GM23338 (cell line): ENCODE measurements at regions not wholly inside any gene's neighbourhood (a gene's known extent, or its start where the extent isn't known, plus 50 kb on each side); places are given as distances from the start of the nearest gene placed in this dataset.

Source experiments
- ATAC-seq: fragments of 200-7000 bp; cut with Tn5 transposase; 3 replicates; pipeline ENCODE4 v1.9.1; 2020
- DNase-seq: peaks from one replicate; pipeline ENCODE4 v3.0.0-alpha.2; 2015; ENCODE audit warnings: low spot score
- H2AFZ ChIP-seq: fragments of 200-600 bp; sonication (generic); 2 replicates; pipeline ENCODE4 v1.8.0; 2016; ENCODE audit warnings: antibody characterized with exemption, mild to moderate bottlenecking, moderate library complexity
- H3F3A ChIP-seq: fragments of 200-600 bp; sonication (generic); replicated peaks from 2 replicates; pipeline ENCODE4 v1.8.0; 2017; ENCODE audit warnings: antibody characterized with exemption, mixed run types, low read depth
- H3K27ac ChIP-seq: fragments of 200-600 bp; sonication (generic); 2 replicates; pipeline ENCODE4 v1.6.1; 2016; ENCODE audit warnings: low read depth
- H3K27me3 ChIP-seq: fragments of 200-600 bp; sonication (generic); 2 replicates; pipeline ENCODE4 v1.8.0; 2016; ENCODE audit warnings: mild to moderate bottlenecking, mixed run types, moderate library complexity; ENCODE audit not compliant: insufficient read depth
- H3K36me3 ChIP-seq: fragments of 200-600 bp; sonication (generic); 2 replicates; pipeline ENCODE4 v1.8.0; 2016; ENCODE audit warnings: mild to moderate bottlenecking; ENCODE audit not compliant: insufficient read depth
- H3K4me1 ChIP-seq: fragments of 200-600 bp; sonication (generic); 2 replicates; pipeline ENCODE4 v1.8.0; 2016; ENCODE audit warnings: mild to moderate bottlenecking, moderate library complexity; ENCODE audit not compliant: insufficient read depth
- H3K4me2 ChIP-seq: fragments of 200-600 bp; sonication (generic); 2 replicates; pipeline ENCODE4 v1.7.1; 2017; ENCODE audit warnings: mixed run types
- H3K4me3 ChIP-seq: fragments of 200-600 bp; sonication (generic); 2 replicates; pipeline ENCODE4 v1.6.1; 2016; ENCODE audit warnings: mixed run types
- H3K79me2 ChIP-seq: fragments of 200-600 bp; sonication (generic); replicated peaks from 2 replicates; pipeline ENCODE4 v1.8.0; 2017; ENCODE audit warnings: mild to moderate bottlenecking; ENCODE audit not compliant: insufficient read depth
- H3K9me2 ChIP-seq: fragments of 200-600 bp; sonication (generic); 2 replicates; pipeline ENCODE4 v1.8.0; 2017; ENCODE audit not compliant: insufficient read depth
- H4K20me1 ChIP-seq: fragments of 200-600 bp; sonication (generic); replicated peaks from 2 replicates; pipeline ENCODE4 v1.8.0; 2017; ENCODE audit warnings: mild to moderate bottlenecking; ENCODE audit not compliant: insufficient read depth
- H3K27ac Mint-ChIP-seq: 2 replicates; pipeline ENCODE4 v1.8.0; 2020; ENCODE audit warnings: inconsistent platforms, mild to moderate bottlenecking, moderate library complexity, mixed read lengths
- H3K27me3 Mint-ChIP-seq: 3 replicates; pipeline ENCODE4 v1.8.0; 2022; ENCODE audit warnings: low read depth, mild to moderate bottlenecking, moderate library complexity, mixed read lengths, inconsistent platforms; ENCODE audit not compliant: insufficient read depth, poor library complexity
- H3K36me3 Mint-ChIP-seq: 3 replicates; pipeline ENCODE4 v1.8.0; 2021; ENCODE audit warnings: low read depth, mild to moderate bottlenecking, inconsistent platforms, moderate library complexity, mixed read lengths
- H3K4me1 Mint-ChIP-seq: 3 replicates; pipeline ENCODE4 v1.8.0; 2020; ENCODE audit warnings: mild to moderate bottlenecking, inconsistent platforms, mixed read lengths
- H3K4me3 Mint-ChIP-seq: 3 replicates; pipeline ENCODE4 v1.8.0; 2021; ENCODE audit warnings: moderate library complexity, mild to moderate bottlenecking, inconsistent platforms, mixed read lengths
- H3K9me3 Mint-ChIP-seq: 3 replicates; pipeline ENCODE4 v1.8.0; 2020; ENCODE audit warnings: moderate library complexity, mild to moderate bottlenecking, inconsistent platforms, mixed read lengths
- CREB1 ChIP-seq: fragments of 250-450 bp; sonication (Bioruptor Pico); IDR thresholded peaks from 2 replicates; pipeline ENCODE4 v1.5.0; 2020; ENCODE audit warnings: low read depth, mild to moderate bottlenecking, moderate library complexity
- EZH2 ChIP-seq: fragments of 200-600 bp; sonication (generic); IDR thresholded peaks from one replicate; pipeline ENCODE4 v1.8.0; 2017; ENCODE audit warnings: antibody characterized with exemption, mild to moderate bottlenecking, low read depth; ENCODE audit not compliant: unreplicated experiment
- EZH2phosphoT487 ChIP-seq: fragments of 200-600 bp; sonication (generic); IDR thresholded peaks from one replicate; pipeline ENCODE4 v1.8.1; 2018; ENCODE audit warnings: antibody characterized with exemption; ENCODE audit not compliant: unreplicated experiment
- JUNB ChIP-seq: IDR thresholded peaks from one replicate; pipeline ENCODE4 v1.6.1; 2016; ENCODE audit warnings: antibody characterized with exemption; ENCODE audit not compliant: unreplicated experiment
- NANOG ChIP-seq: IDR thresholded peaks from 2 replicates; pipeline ENCODE4 v1.6.1; 2016; ENCODE audit warnings: antibody characterized with exemption, borderline replicate concordance
- STAT1 ChIP-seq: IDR thresholded peaks from one replicate; pipeline ENCODE4 v1.6.1; 2016; ENCODE audit warnings: antibody characterized with exemption; ENCODE audit not compliant: unreplicated experiment
- TF ChIP-seq, protein P1 (sequence below), 2 experiments: fragments of 200-600 bp in 1 of 2; sonication (generic) in 1 of 2; conservative IDR thresholded peaks; 2 replicates each; pipeline versions ENCODE4 v1.5.1 to v1.6.1; 2016 to 2017; ENCODE audit warnings: antibody characterized with exemption in 2 of 2, low read depth in 2 of 2, mild to moderate bottlenecking in 2 of 2, moderate library complexity in 1 of 2
- TF ChIP-seq, protein P2 (sequence below): fragments of 250-450 bp; sonication (Bioruptor Pico); IDR thresholded peaks from 2 replicates; pipeline ENCODE4 v1.5.0; 2020; ENCODE audit warnings: mild to moderate bottlenecking, moderate library complexity

DNA sequence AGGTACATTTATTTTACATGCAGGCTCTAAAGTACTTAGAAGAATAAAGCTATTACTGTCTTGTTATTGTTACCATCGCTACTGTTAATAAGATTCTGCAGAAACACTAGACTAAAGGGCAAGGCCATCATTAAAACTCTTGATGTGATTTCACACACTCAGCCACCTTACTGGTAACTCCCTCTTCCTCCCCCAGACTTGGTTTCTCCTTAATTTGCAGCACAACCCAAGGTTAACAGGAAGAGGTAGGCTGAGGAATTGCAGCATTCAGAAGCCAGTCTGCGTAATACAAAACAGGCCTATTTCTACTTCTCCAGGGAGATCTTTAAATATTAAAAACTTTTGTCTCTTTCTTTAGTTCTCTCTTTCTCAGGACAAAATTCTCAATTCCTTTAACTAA lies 210.3 kb downstream of the BTG1 start:
- no peak overlapping the region for H3K4me2 ChIP-seq
- no peaks in the 10 kb centered on the region for H3K4me1 ChIP-seq
- no peak for ATAC-seq
- H3K4me1 Mint-ChIP-seq, result peaks cover 5% of the 10 kb centered on the region
- H3K36me3 Mint-ChIP-seq, result no peaks in the 10 kb centered on the region
- H3K27me3 ChIP-seq, result no peaks in the 10 kb centered on the region
- H3K79me2 ChIP-seq, result no peaks in the 10 kb centered on the region
- no peaks in the 10 kb centered on the region for H3F3A ChIP-seq
- no peak overlapping the region for H3K4me3 Mint-ChIP-seq
- no peaks in the 10 kb centered on the region for H3K36me3 ChIP-seq
- no peak overlapping the region for H2AFZ ChIP-seq
- no peaks in the 10 kb centered on the region for H3K9me3 Mint-ChIP-seq
- H3K27ac Mint-ChIP-seq, result no peak overlapping the region; the same call in 1 of the 2 replicates
- no peak overlapping the region for H3K27ac ChIP-seq
- peak; percentile 9 for DNase-seq
- H4K20me1 ChIP-seq, result no peaks in the 10 kb centered on the region
- no peaks in the 10 kb centered on the region for H3K9me2 ChIP-seq
- no peak overlapping the region for H3K4me3 ChIP-seq
- H3K27me3 Mint-ChIP-seq, result no peaks in the 10 kb centered on the region
- TF ChIP-seq CREB1 (CRISPR knock-in tag) (no peak), STAT1 (no peak)

DNA sequence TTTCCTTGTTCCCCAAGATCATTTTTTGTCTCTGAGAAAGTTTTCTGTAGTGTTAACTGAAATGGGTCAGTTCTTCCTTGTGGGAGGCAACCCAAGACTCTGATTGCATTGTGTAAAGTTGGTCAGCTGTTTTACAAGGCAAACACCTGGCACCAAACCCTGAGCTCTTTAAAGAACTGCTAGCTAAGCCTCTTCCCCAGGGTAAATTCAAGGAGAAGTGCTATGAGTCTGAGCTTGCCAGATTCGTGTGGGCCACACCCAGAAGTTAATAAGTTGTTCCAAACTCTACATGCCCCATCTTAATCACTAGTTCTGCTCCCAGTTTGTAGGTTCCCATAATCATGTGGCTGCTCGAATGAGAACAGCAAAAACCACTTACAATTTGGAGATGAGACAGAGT lies 214.5 kb downstream of the BTG1 start:
- Mint-ChIP-seq H3K4me3 (no peak overlapping the region), H3K27me3 (no peaks in the 10 kb centered on the region), H3K36me3 (no peaks in the 10 kb centered on the region), H3K27ac (no peak overlapping the region), H3K4me1 (peaks cover 5% of the 10 kb centered on the region), H3K9me3 (no peaks in the 10 kb centered on the region)
- no peak overlapping the region for H3K4me2 ChIP-seq
- H3K27ac ChIP-seq, result no peak overlapping the region
- no peak overlapping the region for H2AFZ ChIP-seq
- no peaks in the 10 kb centered on the region for H4K20me1 ChIP-seq
- no peaks in the 10 kb centered on the region for H3K36me3 ChIP-seq
- no peaks in the 10 kb centered on the region for H3K79me2 ChIP-seq
- no peaks in the 10 kb centered on the region for H3K27me3 ChIP-seq
- H3K4me1 ChIP-seq, result no peaks in the 10 kb centered on the region
- no peaks in the 10 kb centered on the region for H3F3A ChIP-seq
- no peak for ATAC-seq
- TF ChIP-seq STAT1, result no peak
- H3K4me3 ChIP-seq, result no peak overlapping the region
- no peak for DNase-seq
- H3K9me2 ChIP-seq, result peaks cover 2% of the 10 kb centered on the region; the same call in 1 of the 2 replicates

DNA sequence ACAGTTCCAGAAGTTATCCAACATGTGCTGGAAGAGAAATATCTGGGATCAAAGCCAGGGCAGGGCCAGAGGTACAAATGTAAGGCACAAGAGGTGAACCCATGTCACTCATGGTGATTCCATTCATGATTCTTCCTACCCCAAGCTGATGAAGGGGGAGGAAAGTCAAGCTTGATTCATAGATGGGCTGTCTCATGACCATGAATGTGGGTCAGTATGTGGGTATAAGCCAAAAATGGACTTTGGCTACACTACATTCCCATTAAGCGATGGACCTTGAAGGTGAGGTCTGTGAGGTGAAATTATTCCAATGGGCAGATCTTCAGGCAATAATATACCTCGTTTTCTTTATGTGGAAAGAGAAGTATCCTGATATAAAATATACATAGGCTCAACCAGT lies 217.1 kb downstream of the BTG1 start:
- Histone ChIP-seq H3K4me3 (no peak overlapping the region), H3K27ac (no peak overlapping the region), H3K79me2 (no peaks in the 10 kb centered on the region), H3K27me3 (no peaks in the 10 kb centered on the region), H3K36me3 (no peaks in the 10 kb centered on the region), H3K4me1 (no peaks in the 10 kb centered on the region), H3K9me2 (peaks cover 2% of the 10 kb centered on the region; the same call in 1 of the 2 replicates), H3F3A (no peaks in the 10 kb centered on the region), H3K4me2 (no peak overlapping the region), H4K20me1 (no peaks in the 10 kb centered on the region), H2AFZ (no peak overlapping the region)
- ATAC-seq, result no peak
- no peak for TF ChIP-seq JUNB
- TF ChIP-seq, protein P1, sequence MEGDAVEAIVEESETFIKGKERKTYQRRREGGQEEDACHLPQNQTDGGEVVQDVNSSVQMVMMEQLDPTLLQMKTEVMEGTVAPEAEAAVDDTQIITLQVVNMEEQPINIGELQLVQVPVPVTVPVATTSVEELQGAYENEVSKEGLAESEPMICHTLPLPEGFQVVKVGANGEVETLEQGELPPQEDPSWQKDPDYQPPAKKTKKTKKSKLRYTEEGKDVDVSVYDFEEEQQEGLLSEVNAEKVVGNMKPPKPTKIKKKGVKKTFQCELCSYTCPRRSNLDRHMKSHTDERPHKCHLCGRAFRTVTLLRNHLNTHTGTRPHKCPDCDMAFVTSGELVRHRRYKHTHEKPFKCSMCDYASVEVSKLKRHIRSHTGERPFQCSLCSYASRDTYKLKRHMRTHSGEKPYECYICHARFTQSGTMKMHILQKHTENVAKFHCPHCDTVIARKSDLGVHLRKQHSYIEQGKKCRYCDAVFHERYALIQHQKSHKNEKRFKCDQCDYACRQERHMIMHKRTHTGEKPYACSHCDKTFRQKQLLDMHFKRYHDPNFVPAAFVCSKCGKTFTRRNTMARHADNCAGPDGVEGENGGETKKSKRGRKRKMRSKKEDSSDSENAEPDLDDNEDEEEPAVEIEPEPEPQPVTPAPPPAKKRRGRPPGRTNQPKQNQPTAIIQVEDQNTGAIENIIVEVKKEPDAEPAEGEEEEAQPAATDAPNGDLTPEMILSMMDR (conservative IDR thresholded peaks at IDR 0.05; ENCODE audit: low read depth in 2 of 2), result no peak
- no peak for TF ChIP-seq NANOG
- no peak for TF ChIP-seq EZH2
- TF ChIP-seq CREB1 (CRISPR knock-in tag), result no peak
- TF ChIP-seq, protein P2, sequence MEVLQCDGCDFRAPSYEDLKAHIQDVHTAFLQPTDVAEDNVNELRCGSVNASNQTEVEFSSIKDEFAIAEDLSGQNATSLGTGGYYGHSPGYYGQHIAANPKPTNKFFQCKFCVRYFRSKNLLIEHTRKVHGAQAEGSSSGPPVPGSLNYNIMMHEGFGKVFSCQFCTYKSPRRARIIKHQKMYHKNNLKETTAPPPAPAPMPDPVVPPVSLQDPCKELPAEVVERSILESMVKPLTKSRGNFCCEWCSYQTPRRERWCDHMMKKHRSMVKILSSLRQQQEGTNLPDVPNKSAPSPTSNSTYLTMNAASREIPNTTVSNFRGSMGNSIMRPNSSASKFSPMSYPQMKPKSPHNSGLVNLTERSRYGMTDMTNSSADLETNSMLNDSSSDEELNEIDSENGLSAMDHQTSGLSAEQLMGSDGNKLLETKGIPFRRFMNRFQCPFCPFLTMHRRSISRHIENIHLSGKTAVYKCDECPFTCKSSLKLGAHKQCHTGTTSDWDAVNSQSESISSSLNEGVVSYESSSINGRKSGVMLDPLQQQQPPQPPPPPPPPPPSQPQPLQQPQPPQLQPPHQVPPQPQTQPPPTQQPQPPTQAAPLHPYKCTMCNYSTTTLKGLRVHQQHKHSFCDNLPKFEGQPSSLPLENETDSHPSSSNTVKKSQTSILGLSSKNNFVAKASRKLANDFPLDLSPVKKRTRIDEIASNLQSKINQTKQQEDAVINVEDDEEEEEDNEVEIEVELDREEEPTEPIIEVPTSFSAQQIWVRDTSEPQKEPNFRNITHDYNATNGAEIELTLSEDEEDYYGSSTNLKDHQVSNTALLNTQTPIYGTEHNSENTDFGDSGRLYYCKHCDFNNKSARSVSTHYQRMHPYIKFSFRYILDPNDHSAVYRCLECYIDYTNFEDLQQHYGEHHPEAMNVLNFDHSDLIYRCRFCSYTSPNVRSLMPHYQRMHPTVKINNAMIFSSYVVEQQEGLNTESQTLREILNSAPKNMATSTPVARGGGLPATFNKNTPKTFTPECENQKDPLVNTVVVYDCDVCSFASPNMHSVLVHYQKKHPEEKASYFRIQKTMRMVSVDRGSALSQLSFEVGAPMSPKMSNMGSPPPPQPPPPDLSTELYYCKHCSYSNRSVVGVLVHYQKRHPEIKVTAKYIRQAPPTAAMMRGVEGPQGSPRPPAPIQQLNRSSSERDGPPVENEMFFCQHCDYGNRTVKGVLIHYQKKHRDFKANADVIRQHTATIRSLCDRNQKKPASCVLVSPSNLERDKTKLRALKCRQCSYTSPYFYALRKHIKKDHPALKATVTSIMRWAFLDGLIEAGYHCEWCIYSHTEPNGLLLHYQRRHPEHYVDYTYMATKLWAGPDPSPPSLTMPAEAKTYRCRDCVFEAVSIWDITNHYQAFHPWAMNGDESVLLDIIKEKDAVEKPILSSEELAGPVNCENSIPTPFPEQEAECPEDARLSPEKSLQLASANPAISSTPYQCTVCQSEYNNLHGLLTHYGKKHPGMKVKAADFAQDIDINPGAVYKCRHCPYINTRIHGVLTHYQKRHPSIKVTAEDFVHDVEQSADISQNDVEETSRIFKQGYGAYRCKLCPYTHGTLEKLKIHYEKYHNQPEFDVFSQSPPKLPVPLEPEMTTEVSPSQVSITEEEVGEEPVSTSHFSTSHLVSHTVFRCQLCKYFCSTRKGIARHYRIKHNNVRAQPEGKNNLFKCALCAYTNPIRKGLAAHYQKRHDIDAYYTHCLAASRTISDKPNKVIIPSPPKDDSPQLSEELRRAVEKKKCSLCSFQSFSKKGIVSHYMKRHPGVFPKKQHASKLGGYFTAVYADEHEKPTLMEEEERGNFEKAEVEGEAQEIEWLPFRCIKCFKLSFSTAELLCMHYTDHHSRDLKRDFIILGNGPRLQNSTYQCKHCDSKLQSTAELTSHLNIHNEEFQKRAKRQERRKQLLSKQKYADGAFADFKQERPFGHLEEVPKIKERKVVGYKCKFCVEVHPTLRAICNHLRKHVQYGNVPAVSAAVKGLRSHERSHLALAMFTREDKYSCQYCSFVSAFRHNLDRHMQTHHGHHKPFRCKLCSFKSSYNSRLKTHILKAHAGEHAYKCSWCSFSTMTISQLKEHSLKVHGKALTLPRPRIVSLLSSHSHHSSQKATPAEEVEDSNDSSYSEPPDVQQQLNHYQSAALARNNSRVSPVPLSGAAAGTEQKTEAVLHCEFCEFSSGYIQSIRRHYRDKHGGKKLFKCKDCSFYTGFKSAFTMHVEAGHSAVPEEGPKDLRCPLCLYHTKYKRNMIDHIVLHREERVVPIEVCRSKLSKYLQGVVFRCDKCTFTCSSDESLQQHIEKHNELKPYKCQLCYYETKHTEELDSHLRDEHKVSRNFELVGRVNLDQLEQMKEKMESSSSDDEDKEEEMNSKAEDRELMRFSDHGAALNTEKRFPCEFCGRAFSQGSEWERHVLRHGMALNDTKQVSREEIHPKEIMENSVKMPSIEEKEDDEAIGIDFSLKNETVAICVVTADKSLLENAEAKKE (CRISPR knock-in tag), result no peak
- TF ChIP-seq EZH2phosphoT487, result no peak
- no peaks in the 10 kb centered on the region for H3K27me3 Mint-ChIP-seq
- H3K27ac Mint-ChIP-seq, result no peak overlapping the region
- no peaks in the 10 kb centered on the region; the same call in 2 of the 3 replicates for H3K4me1 Mint-ChIP-seq
- H3K4me3 Mint-ChIP-seq, result no peak overlapping the region
- H3K9me3 Mint-ChIP-seq, result no peaks in the 10 kb centered on the region
- DNase-seq, result no peak
- H3K36me3 Mint-ChIP-seq, result no peaks in the 10 kb centered on the region
